A549 (cell line): ENCODE measurements at regions not wholly inside any gene's neighbourhood (a gene's known extent, or its start where the extent isn't known, plus 50 kb on each side); places are given as distances from the start of the nearest gene placed in this dataset.

ENCODE experiments used
- EHMT2 ChIP-seq: fragments of 200-600 bp; sonication (generic); IDR thresholded peaks from 2 replicates; pipeline ENCODE4 v1.6.1; 2016; ENCODE audit warnings: antibody characterized with exemption, low read depth, mild to moderate bottlenecking, moderate library complexity
- KDM1A ChIP-seq: fragments of 200-600 bp; sonication (generic); IDR thresholded peaks from 2 replicates; pipeline ENCODE4 v1.6.1; 2016; ENCODE audit warnings: low read depth, mild to moderate bottlenecking
- MAFK ChIP-seq: fragments of 450-650 bp; IDR thresholded peaks from 2 replicates; pipeline ENCODE4 v1.6.1; 2014; ENCODE audit not compliant: partially characterized antibody
- TF ChIP-seq, protein P1 (sequence below): fragments of >200 bp; sonication (Bioruptor Twin); formaldehyde crosslinking; IDR thresholded peaks from 3 replicates; pipeline ENCODE4 v1.5.1; 2016
- TF ChIP-seq, protein P2 (sequence below): IDR thresholded peaks from 2 replicates; pipeline ENCODE4 v1.6.1; 2012
- TF ChIP-seq, protein P3 (sequence below): IDR thresholded peaks from 2 replicates; pipeline ENCODE4 v1.6.1; 2012

DNA sequence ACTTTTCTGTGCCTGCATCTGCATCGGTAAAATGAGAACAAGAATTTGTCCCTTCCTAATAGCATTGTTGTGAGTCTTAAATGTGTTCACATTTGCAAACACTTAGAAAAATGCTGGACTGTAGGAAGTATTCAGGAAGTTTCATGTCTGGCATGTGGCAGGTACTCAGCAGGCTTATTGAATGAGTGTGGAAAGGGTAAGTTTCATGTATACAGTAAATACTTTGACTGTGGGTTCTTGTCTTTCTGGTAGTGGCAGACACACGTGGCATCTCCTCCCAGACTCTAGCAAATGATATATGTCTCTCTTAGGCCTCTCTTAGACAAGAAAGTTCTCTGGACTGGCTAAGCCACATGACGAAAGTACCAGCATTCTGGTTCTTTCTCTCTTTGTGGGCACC, 179.2 kb downstream of the C11orf91 start:
- TF ChIP-seq, protein P1, sequence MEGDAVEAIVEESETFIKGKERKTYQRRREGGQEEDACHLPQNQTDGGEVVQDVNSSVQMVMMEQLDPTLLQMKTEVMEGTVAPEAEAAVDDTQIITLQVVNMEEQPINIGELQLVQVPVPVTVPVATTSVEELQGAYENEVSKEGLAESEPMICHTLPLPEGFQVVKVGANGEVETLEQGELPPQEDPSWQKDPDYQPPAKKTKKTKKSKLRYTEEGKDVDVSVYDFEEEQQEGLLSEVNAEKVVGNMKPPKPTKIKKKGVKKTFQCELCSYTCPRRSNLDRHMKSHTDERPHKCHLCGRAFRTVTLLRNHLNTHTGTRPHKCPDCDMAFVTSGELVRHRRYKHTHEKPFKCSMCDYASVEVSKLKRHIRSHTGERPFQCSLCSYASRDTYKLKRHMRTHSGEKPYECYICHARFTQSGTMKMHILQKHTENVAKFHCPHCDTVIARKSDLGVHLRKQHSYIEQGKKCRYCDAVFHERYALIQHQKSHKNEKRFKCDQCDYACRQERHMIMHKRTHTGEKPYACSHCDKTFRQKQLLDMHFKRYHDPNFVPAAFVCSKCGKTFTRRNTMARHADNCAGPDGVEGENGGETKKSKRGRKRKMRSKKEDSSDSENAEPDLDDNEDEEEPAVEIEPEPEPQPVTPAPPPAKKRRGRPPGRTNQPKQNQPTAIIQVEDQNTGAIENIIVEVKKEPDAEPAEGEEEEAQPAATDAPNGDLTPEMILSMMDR = no peak
- TF ChIP-seq, protein P2, sequence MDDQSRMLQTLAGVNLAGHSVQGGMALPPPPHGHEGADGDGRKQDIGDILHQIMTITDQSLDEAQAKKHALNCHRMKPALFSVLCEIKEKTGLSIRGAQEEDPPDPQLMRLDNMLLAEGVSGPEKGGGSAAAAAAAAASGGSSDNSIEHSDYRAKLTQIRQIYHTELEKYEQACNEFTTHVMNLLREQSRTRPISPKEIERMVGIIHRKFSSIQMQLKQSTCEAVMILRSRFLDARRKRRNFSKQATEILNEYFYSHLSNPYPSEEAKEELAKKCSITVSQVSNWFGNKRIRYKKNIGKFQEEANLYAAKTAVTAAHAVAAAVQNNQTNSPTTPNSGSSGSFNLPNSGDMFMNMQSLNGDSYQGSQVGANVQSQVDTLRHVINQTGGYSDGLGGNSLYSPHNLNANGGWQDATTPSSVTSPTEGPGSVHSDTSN = no peak
- TF ChIP-seq KDM1A (no peak), MAFK (no peak), EHMT2 (no peak)
- TF ChIP-seq, protein P3, sequence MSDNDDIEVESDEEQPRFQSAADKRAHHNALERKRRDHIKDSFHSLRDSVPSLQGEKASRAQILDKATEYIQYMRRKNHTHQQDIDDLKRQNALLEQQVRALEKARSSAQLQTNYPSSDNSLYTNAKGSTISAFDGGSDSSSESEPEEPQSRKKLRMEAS = no peak
